HG03460 (cell line): ENCODE measurements at regions not wholly inside any gene's neighbourhood (a gene's known extent, or its start where the extent isn't known, plus 50 kb on each side); places are given as distances from the start of the nearest gene placed in this dataset.
"Not testable (repeated sequence)": the region's sequence is repeated elsewhere in the genome, so short reads cannot be mapped to it uniquely, and the experiment has no call there.

Experiments
- ATAC-seq: cut with Tn5 transposase; IDR thresholded peaks from one replicate; pipeline ENCODE4 v1.9.1; 2021; ENCODE audit not compliant: unreplicated experiment

GRCh38 chr6:144935181-144935580 lies 650.0 kb downstream of the UTRN start:
- ATAC-seq: no peak

GRCh38 chr6:144935661-144936060 lies 650.5 kb downstream of the UTRN start:
- ATAC-seq: no peak

DNA sequence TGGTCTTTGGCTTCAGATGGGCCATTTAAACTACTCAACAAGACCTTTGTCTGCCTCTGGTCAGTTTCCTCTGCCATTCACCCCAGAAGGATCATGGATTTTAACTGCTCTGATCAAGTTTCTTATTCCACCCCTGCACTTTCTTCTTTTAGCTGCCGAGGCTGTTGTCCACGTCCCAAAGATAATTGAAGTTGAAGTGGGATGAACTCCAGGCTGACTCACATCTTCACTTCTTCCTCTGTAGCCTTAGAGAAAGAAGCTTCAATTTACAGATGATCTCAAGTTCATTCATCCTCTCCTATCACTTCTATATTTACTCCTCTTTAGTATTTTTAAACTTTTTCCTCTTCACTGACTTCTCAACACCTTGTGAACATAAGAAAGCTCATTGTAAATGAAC lies 651.6 kb downstream of the UTRN start:
- ATAC-seq: no peak

GRCh38 chr6:144939921-144940320 lies 654.8 kb downstream of the UTRN start:
- ATAC-seq: no peak

DNA sequence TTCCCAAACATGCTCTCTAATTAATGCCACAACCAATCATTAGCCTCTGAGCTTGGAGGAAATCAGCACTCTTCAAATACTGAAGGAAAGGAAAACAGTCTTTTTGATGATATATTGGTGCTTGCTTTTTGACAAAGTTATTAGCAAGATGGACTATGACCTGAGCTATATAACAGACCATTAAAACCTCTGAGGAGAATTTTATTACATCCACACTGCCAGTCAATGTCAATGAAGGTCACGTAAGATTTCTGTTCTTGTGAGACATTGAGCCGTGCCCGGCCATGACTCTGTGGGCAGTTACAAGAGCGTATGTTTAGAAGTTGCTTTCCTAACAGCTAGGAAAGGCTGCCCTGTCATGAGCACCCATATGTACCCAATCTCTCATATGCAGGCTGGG lies 659.0 kb downstream of the UTRN start:
- no peak for ATAC-seq

GRCh38 chr6:144947398-144947976 lies 662.4 kb downstream of the UTRN start:
- ATAC-seq: no peak

DNA sequence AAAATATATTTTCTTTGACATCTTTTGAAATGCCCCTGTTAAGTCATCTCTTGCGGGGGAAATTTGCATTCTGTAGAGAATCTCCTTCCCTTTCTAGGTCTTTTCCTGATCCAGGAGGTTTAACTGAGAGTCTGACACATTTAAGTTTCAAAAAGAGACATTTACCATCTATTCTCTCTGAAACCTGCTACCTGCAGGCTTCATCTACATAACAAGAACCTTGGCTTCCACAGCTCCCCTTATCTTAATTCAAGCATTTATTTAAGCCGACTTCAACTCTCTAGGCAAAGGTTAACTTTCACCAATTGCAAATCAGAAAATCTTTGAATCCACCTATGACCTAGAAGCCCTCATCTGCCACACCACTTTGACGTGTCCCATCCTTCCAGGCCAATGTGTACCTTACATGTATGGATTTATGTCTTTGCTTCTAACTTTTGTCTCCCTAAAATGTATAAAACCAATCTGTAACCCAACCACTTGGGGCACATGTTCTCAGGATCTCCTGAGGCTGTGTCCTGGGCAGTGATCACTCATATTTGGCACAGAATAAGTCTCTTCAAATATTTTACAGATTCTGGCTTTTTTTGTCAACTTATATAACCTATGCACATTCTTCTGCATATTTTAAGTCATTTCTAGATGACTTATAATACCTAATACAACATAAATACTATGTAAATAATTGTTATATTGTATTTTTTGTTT lies 666.7 kb downstream of the UTRN start:
- no peak for ATAC-seq

DNA sequence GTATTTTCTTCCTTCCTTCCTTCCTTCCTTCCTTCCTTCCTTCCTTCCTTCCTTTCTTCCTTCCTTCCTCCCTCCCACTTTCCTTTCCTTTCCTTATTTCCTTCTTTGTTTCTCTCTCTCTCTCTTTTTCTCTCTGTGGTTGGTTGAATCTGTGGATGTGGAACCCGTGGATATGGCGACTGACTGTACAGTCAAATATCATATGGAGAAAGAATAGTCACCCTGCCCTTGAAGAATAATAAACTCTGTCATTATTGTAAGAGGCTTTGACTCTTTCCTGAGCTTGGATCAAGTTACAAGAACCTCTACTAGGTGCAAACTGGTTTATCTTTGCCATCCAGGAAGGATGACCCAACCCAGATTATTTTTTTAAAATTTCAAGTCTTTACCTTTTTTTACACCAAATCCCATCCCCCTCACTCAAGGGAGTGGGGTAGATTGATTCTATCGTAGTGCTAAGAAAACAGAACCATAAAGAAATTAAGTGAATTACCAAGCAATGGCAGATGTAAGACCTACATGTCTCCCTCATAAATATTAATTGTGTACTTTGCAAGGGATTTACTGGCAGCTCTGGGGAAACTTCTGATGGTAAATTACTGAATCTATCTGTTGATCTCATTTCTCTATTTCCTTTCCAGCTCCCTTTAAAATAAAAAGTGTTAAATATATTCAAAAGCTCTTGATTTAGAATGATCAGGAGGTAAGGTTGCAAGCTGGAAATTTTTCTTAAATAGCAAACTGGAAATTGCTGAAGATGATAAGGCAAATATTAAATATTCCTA lies 667.5 kb downstream of the UTRN start:
- ATAC-seq: no peak

DNA sequence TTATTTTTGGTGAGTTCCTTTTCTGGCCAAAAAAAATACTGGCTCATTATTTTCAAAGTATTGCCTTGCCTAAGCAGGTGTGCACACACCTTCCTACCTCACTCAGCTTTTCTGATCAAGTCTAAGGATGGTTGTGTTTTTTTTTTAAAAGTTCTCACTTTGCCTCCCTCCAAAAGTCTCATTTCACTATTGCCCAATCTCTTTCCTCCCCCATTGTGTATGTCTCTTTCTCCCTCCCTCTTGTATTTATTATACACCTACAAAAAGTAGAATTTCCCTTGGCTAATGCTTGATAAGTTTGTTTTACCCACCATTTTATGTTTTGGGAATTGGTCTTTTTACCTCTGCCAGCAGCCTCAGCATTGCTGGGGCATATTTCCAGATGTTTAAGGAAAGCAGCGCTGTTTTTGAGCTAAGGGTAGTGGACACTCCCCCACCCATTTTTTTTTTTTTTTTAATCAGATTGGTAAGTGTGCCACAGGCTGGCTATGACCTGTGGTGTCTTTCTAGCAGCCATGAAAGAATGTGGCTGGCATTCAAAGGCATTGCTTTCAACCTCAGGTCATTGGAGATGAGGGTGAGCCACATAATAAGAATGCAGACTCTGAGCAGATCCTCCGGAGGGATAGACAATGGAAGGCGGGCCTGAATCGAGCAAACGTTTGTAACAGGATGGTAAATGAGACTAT lies 668.6 kb downstream of the UTRN start:
- no peak for ATAC-seq

- ATAC-seq: no peak
These were observed 669.1 kb downstream of the UTRN start for GRCh38 chr6:144954241-144954556.

DNA sequence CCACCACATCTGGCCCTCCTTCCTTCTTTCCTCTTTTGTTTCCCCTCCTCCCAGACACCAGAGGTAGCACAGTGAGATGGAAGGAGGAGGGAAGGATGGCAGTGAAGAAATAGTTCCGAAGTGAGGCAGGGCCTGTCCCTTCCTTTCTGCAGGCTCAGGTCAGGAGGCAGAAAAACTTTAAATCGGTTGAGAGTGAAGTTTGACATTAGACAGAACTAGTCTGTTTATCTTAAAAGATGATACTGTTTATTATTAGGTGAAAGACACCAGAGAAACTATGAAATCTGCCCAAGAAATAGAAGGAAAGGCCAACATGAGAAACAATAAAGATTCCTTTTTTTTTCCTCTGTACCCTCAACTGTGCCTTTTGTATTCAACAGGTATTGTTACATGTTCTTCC lies 670.3 kb downstream of the UTRN start:
- no peak for ATAC-seq

DNA sequence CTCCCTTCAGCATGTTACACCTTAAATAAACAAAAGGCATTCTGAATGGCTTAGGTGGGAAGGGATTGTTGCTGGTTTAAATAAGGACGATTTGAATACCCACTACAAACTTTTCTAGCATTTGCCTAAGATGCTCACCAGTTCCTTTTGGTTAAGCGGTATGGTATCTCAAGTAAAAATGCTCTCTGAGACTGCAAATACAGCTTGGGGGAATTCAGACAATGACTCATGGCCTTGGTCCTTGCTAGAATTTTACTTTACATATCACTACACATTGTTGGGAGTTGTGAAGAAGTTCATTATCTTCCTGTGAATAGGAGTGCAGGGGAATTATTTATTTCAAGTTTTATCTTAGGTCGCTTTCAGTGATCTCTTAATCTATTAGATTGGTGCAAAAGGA lies 670.7 kb downstream of the UTRN start:
- ATAC-seq: no peak

GRCh38 chr6:144956697-144957096 lies 671.6 kb downstream of the UTRN start:
- ATAC-seq: not testable (repeated sequence)

DNA sequence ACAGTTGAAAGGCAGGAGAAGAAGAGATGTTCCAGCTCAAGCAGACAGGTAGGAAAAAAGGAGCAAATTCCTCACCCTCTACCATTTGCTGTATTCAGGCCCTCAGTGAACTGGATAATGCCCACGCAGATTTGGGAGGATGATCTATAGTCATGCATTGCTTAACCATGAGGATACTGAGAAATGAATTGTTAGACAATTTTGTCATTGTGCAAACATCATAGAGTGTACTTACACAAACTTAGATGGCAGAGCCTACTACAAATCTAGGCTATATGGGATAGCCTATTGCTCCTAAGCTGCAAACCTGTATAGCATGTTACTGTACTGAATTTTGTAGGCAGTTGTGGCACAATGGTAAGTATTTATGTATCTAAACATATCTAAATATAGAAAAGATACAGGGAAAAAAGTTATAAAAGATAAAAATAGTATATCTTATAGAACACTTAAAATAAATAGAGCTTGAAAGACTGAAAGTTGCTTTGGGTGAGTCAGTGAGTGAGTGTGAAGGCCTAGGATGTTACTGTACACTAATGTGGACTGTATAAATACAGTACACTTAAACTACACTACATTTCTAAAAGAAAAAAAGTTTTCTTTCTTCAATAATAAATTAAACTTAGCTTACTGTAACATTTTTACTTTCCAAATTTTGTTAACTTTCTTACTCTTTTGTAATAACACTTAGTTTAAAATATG lies 672.3 kb downstream of the UTRN start:
- no peak for ATAC-seq

DNA sequence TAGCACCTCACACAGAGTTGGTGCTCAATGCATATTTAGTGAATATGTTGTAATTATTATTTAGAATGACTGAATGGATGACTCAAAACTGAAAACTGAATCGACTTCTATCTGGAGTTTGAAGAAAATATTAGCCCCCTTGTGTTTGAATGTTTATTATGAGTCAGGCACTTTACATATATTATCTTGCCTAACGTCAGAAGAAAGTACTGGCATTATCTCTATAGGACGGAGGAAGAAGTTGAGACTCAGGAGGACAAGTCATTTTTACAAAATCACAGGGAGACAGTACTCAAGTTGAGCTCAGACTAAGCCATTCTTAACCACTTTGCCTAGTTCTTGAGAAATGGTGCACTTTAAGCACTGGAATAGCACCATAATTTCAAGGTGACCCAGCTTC lies 684.0 kb downstream of the UTRN start:
- ATAC-seq: no peak

DNA sequence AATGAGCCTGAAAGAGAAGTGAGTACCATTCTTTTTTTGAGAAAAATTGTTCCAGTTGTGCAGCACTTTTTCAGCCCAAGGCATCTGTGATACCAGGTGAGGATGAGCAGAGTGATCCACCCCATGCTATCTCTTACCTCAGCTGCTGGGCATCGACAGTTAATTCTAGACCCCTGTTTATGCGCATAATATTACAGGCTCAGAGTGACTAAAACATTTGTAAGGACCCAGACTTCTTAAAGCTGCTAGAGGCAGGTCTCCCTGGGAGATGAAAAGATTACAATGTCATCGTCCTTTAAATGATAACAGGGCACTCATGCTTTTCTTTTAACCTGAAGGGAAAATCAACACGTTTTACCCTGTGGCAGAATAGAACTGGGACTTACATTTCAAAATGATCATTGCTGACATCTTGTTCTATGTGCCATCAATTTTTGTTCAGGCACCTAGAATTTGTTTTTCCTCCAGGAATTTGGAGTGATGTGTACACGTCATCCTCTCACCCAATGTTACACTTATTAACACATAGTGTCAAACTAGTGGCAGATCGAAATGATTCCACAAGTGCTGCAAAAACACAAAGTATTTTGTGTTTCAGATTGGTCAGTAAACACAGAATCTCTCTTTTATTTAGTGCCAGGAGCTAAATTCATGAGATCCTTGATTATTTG lies 684.6 kb downstream of the UTRN start:
- ATAC-seq: no peak

DNA sequence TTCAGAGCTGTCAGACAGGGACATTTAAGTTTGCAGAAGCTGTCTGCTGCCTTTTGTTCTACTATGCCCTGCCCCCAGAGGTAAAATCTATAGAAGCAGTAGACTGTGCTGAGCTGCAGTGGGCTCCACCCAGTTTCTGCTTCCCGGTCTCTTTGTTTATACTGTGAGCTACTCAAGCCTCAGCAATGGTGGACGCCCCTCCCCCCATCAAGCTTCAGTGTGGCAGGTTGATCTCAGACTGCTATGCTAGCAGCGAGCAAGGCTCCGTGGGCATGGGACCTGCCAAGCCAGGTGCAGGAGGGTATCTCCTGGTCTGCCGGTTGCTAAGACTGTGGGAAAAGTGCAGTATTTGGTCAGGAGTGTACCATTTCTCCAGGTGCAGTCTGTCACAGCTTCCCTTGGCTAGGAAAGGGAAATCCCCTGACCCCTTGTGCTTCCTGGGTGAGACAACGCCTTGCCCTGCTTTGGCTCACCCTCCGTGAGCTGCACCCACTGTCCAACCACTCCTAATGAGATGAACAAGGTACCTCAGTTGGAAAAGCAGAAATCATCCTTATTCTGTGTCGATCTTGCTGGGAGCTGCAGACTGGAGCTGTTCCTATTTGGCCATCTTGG lies 692.2 kb downstream of the UTRN start:
- ATAC-seq: not testable (repeated sequence)

- ATAC-seq: no peak
These were observed 693.1 kb downstream of the UTRN start for GRCh38 chr6:144978208-144978607.

- ATAC-seq: no peak
These were observed 701.1 kb downstream of the UTRN start for GRCh38 chr6:144986271-144986670.
